Fibroblast of upper back skin (primary cell): ENCODE measurements at regions not wholly inside any gene's neighbourhood (a gene's known extent, or its start where the extent isn't known, plus 50 kb on each side); places are given as distances from the start of the nearest gene placed in this dataset.

ENCODE experiments used
- DNase-seq: peaks from one replicate; pipeline ENCODE4 v3.0.0-alpha.2; 2013

GRCh38 chr7:20267482-20267881, 50.3 kb upstream of the MACC1 start:
- DNase-seq: no peak

GRCh38 chr7:20268824-20269223, 51.6 kb upstream of the MACC1 start:
- DNase-seq: peak; percentile 53

DNA sequence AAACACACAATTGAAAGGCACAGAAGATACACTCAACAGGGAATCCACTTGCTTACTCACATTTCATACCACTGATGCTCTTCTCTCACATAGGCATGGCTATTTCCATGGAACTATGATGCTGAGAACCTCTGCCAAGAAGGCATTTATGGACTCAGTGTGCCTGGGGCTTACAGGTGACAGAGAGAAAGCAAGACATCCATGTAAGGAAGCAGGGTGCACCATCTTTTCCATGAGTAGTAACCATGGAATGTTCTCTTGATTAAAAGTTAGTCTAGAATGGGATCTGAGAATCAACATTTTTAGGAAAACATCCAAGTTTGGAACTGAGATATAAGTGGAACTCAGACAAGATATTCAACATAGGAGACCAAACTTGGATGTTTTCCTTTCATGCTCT, 52.5 kb upstream of the MACC1 start:
- DNase-seq: peak; percentile 87

GRCh38 chr7:20270371-20270770, 53.2 kb upstream of the MACC1 start:
- no peak for DNase-seq

DNA sequence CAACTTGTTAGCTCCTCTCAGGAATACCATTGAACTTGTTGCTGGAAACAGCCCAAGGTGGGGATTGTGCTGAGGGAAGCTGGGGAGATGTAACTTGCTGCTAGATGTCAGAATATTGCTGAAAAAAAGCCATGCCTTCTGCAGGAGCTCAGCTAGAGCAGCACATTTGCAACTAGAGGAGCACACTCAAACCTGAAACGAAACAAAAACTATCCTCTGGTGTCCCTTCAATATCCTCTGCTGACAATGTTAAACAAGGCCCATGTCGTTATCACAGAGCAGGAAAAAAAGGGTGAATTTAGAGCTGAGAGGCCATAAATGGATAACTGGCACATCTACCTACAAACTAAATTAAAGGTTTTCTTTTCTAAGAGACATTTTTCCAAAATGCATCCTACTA, 53.7 kb upstream of the MACC1 start:
- DNase-seq: no peak

DNA sequence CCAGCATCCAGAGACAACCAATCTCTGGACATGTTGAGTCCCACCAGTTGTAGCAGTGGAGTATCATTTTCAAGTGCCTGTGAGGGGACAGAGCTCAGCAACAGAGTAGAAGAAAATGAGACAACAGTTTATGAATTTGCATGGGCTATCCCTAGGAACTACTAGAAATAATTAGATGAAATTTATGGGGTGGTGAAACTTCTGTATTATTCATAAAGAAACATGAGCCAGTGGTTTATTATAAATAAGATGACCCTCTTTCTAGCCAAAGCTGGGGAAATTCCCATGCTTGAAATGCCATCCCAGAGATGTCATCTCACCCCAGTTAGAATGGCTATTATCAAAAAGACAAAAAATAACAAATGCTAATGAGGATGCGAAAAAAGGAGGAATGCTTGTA, 55.1 kb upstream of the ITGB8 start:
- peak; percentile 61 for DNase-seq

GRCh38 chr7:20276705-20277472, 53.8 kb upstream of the ITGB8 start:
- no peak for DNase-seq

DNA sequence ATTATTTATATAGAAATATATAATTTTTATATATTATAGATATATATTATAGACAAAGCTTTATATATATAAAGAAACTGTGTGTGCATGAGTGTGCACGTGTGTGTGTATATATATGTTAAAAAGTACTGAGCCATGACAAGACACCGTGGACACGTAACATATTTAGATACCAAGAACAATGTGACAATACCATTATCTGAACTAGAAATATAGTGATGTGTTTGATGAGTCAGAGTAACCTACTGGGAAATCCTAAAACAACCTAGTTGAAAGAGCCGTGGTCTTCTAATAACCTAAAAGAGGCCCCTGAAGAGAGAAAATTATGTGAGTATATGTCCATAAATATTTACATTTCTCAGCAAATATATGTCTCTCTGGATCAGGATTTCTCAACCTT, 50.7 kb upstream of the ITGB8 start:
- no peak for DNase-seq

- DNase-seq: peak; percentile 86
These were observed 50.0 kb upstream of the ITGB8 start for GRCh38 chr7:20280475-20281351.
